ENCODE measurements at regions not wholly inside any gene's neighbourhood (a gene's known extent, or its start where the extent isn't known, plus 50 kb on each side); places are given as distances from the start of the nearest gene placed in this dataset.
A peak's percentile ranks its signal among the peaks of the same experiment; 100 is the strongest.
"Not testable (repeated sequence)": the region's sequence is repeated elsewhere in the genome, so short reads cannot be mapped to it uniquely, and the experiment has no call there.

- no peak for DNase-seq (ENCODE audit: low spot score)
Observed at GRCh38 chr21:29396951-29397455, 98.3 kb downstream of the BACH1 start.

- no peak for DNase-seq (ENCODE audit: low spot score)
Observed at GRCh38 chr21:29403301-29403700, 104.6 kb downstream of the BACH1 start.

- DNase-seq (ENCODE audit: low spot score): no peak
Observed at GRCh38 chr21:29403922-29404538, 105.3 kb downstream of the BACH1 start.

GRCh38 chr21:29405503-29406122 lies 106.9 kb downstream of the BACH1 start:
- no peak for DNase-seq (ENCODE audit: low spot score)

GRCh38 chr21:29406385-29406784 lies 107.7 kb downstream of the BACH1 start:
- no peak for DNase-seq (ENCODE audit: low spot score)

- DNase-seq (ENCODE audit: low spot score): no peak
Observed at GRCh38 chr21:29407571-29407970, 108.8 kb downstream of the BACH1 start.

- DNase-seq (ENCODE audit: low spot score): no peak
Observed at GRCh38 chr21:29413683-29414082, 115.0 kb downstream of the BACH1 start.

GRCh38 chr21:29416268-29416667 lies 117.5 kb downstream of the BACH1 start:
- DNase-seq (ENCODE audit: low spot score): no peak

GRCh38 chr21:29418813-29419212 lies 120.1 kb downstream of the BACH1 start:
- no peak for DNase-seq (ENCODE audit: low spot score)

GRCh38 chr21:29419422-29419821 lies 120.7 kb downstream of the BACH1 start:
- no peak for DNase-seq (ENCODE audit: low spot score)

GRCh38 chr21:29423099-29423870 lies 124.6 kb downstream of the BACH1 start:
- DNase-seq (ENCODE audit: low spot score): peak; percentile 37

GRCh38 chr21:29424728-29425127 lies 126.0 kb downstream of the BACH1 start:
- no peak for DNase-seq (ENCODE audit: low spot score)

GRCh38 chr21:29429218-29429617 lies 130.5 kb downstream of the BACH1 start:
- DNase-seq (ENCODE audit: low spot score): no peak

GRCh38 chr21:29430030-29430429 lies 131.3 kb downstream of the BACH1 start:
- DNase-seq (ENCODE audit: low spot score): no peak

GRCh38 chr21:29430576-29430975 lies 131.9 kb downstream of the BACH1 start:
- DNase-seq (ENCODE audit: low spot score): no peak

GRCh38 chr21:29431178-29431577 lies 132.5 kb downstream of the BACH1 start:
- no peak for DNase-seq (ENCODE audit: low spot score)

- no peak for DNase-seq (ENCODE audit: low spot score)
Observed at GRCh38 chr21:29431680-29432079, 133.0 kb downstream of the BACH1 start.

- DNase-seq (ENCODE audit: low spot score): no peak
Observed at GRCh38 chr21:29433366-29434059, 134.8 kb downstream of the BACH1 start.

- DNase-seq (ENCODE audit: low spot score): no peak
Observed at GRCh38 chr21:29434081-29434480, 135.4 kb downstream of the BACH1 start.

- DNase-seq (ENCODE audit: low spot score): not testable (repeated sequence)
Observed at GRCh38 chr21:29434982-29435381, 136.3 kb downstream of the BACH1 start.

- no peak for DNase-seq (ENCODE audit: low spot score)
Observed at GRCh38 chr21:29436143-29436542, 137.4 kb downstream of the BACH1 start.

- no peak for DNase-seq (ENCODE audit: low spot score)
Observed at GRCh38 chr21:29436650-29437049, 137.9 kb downstream of the BACH1 start.

Measured in COLO829 (cell line).